Stimulated activated naive B cell treated with anti-CD40 and anti-IgM and Interleukin-4, amounts not matched to agents 10 μg/mL and 1 μg/mL and 100 μg/mL, for 72 hours (primary cell): ENCODE measurements at regions not wholly inside any gene's neighbourhood (a gene's known extent, or its start where the extent isn't known, plus 50 kb on each side); places are given as distances from the start of the nearest gene placed in this dataset.

Experiments
- ATAC-seq, 2 donors: fragments of 150-1000 bp; cut with Tn5 transposase; replicated peaks; 2 replicates each; pipeline ENCODE4 v1.10.0; 2021; ENCODE audit warnings: moderate library complexity in 1 of 2
- DNase-seq: peaks from one replicate; pipeline ENCODE4 v3.0.0; 2021
- H3K27ac Mint-ChIP-seq: one replicate; pipeline ENCODE4 v1.8.0; 2022; ENCODE audit warnings: mild to moderate bottlenecking, mixed read lengths
- H3K27me3 Mint-ChIP-seq, 2 donors: one replicate each; pipeline ENCODE4 v1.8.0; 2022; ENCODE audit warnings: mixed read lengths in 2 of 2
- H3K36me3 Mint-ChIP-seq, 2 donors: one replicate each; pipeline ENCODE4 v1.8.0; 2022; ENCODE audit warnings: mixed read lengths in 2 of 2, mild to moderate bottlenecking in 1 of 2
- H3K4me1 Mint-ChIP-seq, 2 donors: one replicate each; pipeline ENCODE4 v1.8.0; 2022; ENCODE audit warnings: mixed read lengths in 2 of 2, mild to moderate bottlenecking in 1 of 2
- H3K4me3 Mint-ChIP-seq, 2 donors: one replicate each; pipeline ENCODE4 v1.8.0; 2022; ENCODE audit warnings: mild to moderate bottlenecking in 2 of 2, mixed read lengths in 2 of 2, moderate library complexity in 1 of 2
- H3K9me3 Mint-ChIP-seq, 2 donors: one replicate each; pipeline ENCODE4 v1.8.0; 2022; ENCODE audit warnings: mixed read lengths in 2 of 2, mild to moderate bottlenecking in 1 of 2

GRCh38 chr17:70655176-70655958 is 486.0 kb downstream of the KCNJ2 start:
- H3K4me1 Mint-ChIP-seq = peaks cover 0 to 5% of the 10 kb centered on the region in 2 donors
- H3K9me3 Mint-ChIP-seq = no peaks in the 10 kb centered on the region

GRCh38 chr17:70658317-70658716 is 489.0 kb downstream of the KCNJ2 start:
- no peak overlapping the region for H3K4me3 Mint-ChIP-seq
- no peak overlapping the region for H3K27ac Mint-ChIP-seq
- ATAC-seq (no peak), DNase-seq (no peak)
- no peaks in the 10 kb centered on the region for H3K9me3 Mint-ChIP-seq
- peaks cover 0 to 5% of the 10 kb centered on the region in 2 donors for H3K4me1 Mint-ChIP-seq
- H3K36me3 Mint-ChIP-seq = no peaks in the 10 kb centered on the region
- no peaks in the 10 kb centered on the region for H3K27me3 Mint-ChIP-seq

More at GRCh38 chr17:70655176-70655958, 486.0 kb downstream of the KCNJ2 start:
- Mint-ChIP-seq H3K27ac (no peak overlapping the region), H3K27me3 (no peaks in the 10 kb centered on the region), H3K4me3 (no peak overlapping the region), H3K36me3 (no peaks in the 10 kb centered on the region)
- no peak for ATAC-seq
- DNase-seq = no peak

GRCh38 chr17:70658840-70659239 is 489.5 kb downstream of the KCNJ2 start:
- no peaks in the 10 kb centered on the region for H3K27me3 Mint-ChIP-seq
- no peak for ATAC-seq

GRCh38 chr17:70661342-70662222 is 492.2 kb downstream of the KCNJ2 start:
- H3K27ac Mint-ChIP-seq = no peak overlapping the region

More at GRCh38 chr17:70658840-70659239, 489.5 kb downstream of the KCNJ2 start:
- Mint-ChIP-seq H3K9me3 (no peaks in the 10 kb centered on the region), H3K4me1 (peaks cover 0 to 5% of the 10 kb centered on the region in 2 donors), H3K36me3 (no peaks in the 10 kb centered on the region), H3K4me3 (no peak overlapping the region), H3K27ac (no peak overlapping the region)
- DNase-seq = no peak

GRCh38 chr17:70668276-70668937 is 499.1 kb downstream of the KCNJ2 start:
- Mint-ChIP-seq H3K4me1 (no peaks in the 10 kb centered on the region), H3K27ac (no peak overlapping the region), H3K36me3 (no peaks in the 10 kb centered on the region), H3K27me3 (no peaks in the 10 kb centered on the region), H3K9me3 (peaks cover 0 to 3% of the 10 kb centered on the region in 2 donors), H3K4me3 (no peak overlapping the region)
- no peak for DNase-seq
- ATAC-seq = no peak

More at GRCh38 chr17:70661342-70662222, 492.2 kb downstream of the KCNJ2 start:
- Mint-ChIP-seq H3K27me3 (no peaks in the 10 kb centered on the region), H3K4me3 (no peak overlapping the region), H3K4me1 (peaks cover 0 to 4% of the 10 kb centered on the region in 2 donors), H3K36me3 (no peaks in the 10 kb centered on the region), H3K9me3 (no peaks in the 10 kb centered on the region)
- ATAC-seq (no peak), DNase-seq (no peak)

GRCh38 chr17:70668938-70669778 is 499.8 kb downstream of the KCNJ2 start:
- no peaks in the 10 kb centered on the region for H3K27me3 Mint-ChIP-seq
- DNase-seq = no peak
- no peaks in the 10 kb centered on the region for H3K4me1 Mint-ChIP-seq
- no peak overlapping the region for H3K4me3 Mint-ChIP-seq
- peaks cover 0 to 3% of the 10 kb centered on the region in 2 donors for H3K9me3 Mint-ChIP-seq
- no peak for ATAC-seq
- H3K36me3 Mint-ChIP-seq = no peaks in the 10 kb centered on the region
- H3K27ac Mint-ChIP-seq = no peak overlapping the region

- Mint-ChIP-seq H3K9me3 (peaks cover 0 to 3% of the 10 kb centered on the region in 2 donors), H3K4me3 (no peak overlapping the region), H3K4me1 (no peaks in the 10 kb centered on the region), H3K27ac (no peak overlapping the region), H3K36me3 (no peaks in the 10 kb centered on the region), H3K27me3 (no peaks in the 10 kb centered on the region)
- ATAC-seq (no peak), DNase-seq (no peak)
These were observed 504.7 kb downstream of the KCNJ2 start for GRCh38 chr17:70674061-70674460.

GRCh38 chr17:70675070-70675590 is 505.8 kb downstream of the KCNJ2 start:
- ATAC-seq (no peak), DNase-seq (no peak)
- Mint-ChIP-seq H3K36me3 (no peaks in the 10 kb centered on the region), H3K27ac (no peak overlapping the region), H3K27me3 (no peaks in the 10 kb centered on the region), H3K4me3 (no peak overlapping the region), H3K9me3 (peaks cover 0 to 3% of the 10 kb centered on the region in 2 donors), H3K4me1 (no peaks in the 10 kb centered on the region)

- ATAC-seq (no peak), DNase-seq (no peak)
- Mint-ChIP-seq H3K36me3 (no peaks in the 10 kb centered on the region), H3K27me3 (no peaks in the 10 kb centered on the region), H3K4me1 (no peaks in the 10 kb centered on the region), H3K4me3 (no peak overlapping the region), H3K9me3 (no peaks in the 10 kb centered on the region), H3K27ac (no peak overlapping the region)
These were observed 508.7 kb downstream of the KCNJ2 start for GRCh38 chr17:70677783-70678647.

GRCh38 chr17:70678889-70679288 is 509.6 kb downstream of the KCNJ2 start:
- H3K9me3 Mint-ChIP-seq = no peaks in the 10 kb centered on the region
- H3K4me3 Mint-ChIP-seq = no peak overlapping the region
- no peaks in the 10 kb centered on the region for H3K36me3 Mint-ChIP-seq
- H3K4me1 Mint-ChIP-seq = no peaks in the 10 kb centered on the region
- H3K27me3 Mint-ChIP-seq = no peaks in the 10 kb centered on the region
- DNase-seq (no peak), ATAC-seq (no peak)
- H3K27ac Mint-ChIP-seq = no peak overlapping the region

GRCh38 chr17:70683936-70684335 is 514.6 kb downstream of the KCNJ2 start:
- Mint-ChIP-seq H3K4me3 (no peak overlapping the region), H3K36me3 (no peaks in the 10 kb centered on the region)

GRCh38 chr17:70687421-70687820 is 518.1 kb downstream of the KCNJ2 start:
- H3K27ac Mint-ChIP-seq = no peak overlapping the region
- DNase-seq (no peak), ATAC-seq (no peak)
- no peaks in the 10 kb centered on the region for H3K9me3 Mint-ChIP-seq
- peaks cover 0 to 2% of the 10 kb centered on the region in 2 donors for H3K4me1 Mint-ChIP-seq
- no peaks in the 10 kb centered on the region for H3K36me3 Mint-ChIP-seq
- no peak overlapping the region for H3K4me3 Mint-ChIP-seq
- no peaks in the 10 kb centered on the region for H3K27me3 Mint-ChIP-seq

More at GRCh38 chr17:70683936-70684335, 514.6 kb downstream of the KCNJ2 start:
- DNase-seq (no peak), ATAC-seq (no peak)
- Mint-ChIP-seq H3K27me3 (no peaks in the 10 kb centered on the region), H3K9me3 (no peaks in the 10 kb centered on the region), H3K4me1 (no peaks in the 10 kb centered on the region), H3K27ac (no peak overlapping the region)

- Mint-ChIP-seq H3K36me3 (no peaks in the 10 kb centered on the region), H3K4me1 (peaks cover 0 to 2% of the 10 kb centered on the region in 2 donors), H3K27ac (no peak overlapping the region), H3K27me3 (no peaks in the 10 kb centered on the region), H3K9me3 (peaks cover 1 to 4% of the 10 kb centered on the region in 2 donors), H3K4me3 (no peak overlapping the region)
- ATAC-seq = no peak
- DNase-seq = no peak
These were observed 521.8 kb downstream of the KCNJ2 start for GRCh38 chr17:70691150-70691549.
